T-helper 17 cell (primary cell): ENCODE measurements at regions not wholly inside any gene's neighbourhood (a gene's known extent, or its start where the extent isn't known, plus 50 kb on each side); places are given as distances from the start of the nearest gene placed in this dataset.

Source experiments
- ATAC-seq: fragments of 150-1000 bp; cut with Tn5 transposase; 2 replicates; pipeline ENCODE4 v1.10.0; 2021; ENCODE audit warnings: mild to moderate bottlenecking, moderate library complexity
- DNase-seq, 3 donors: peaks; one replicate each; pipeline versions ENCODE4 v3.0.0 to v3.0.0-alpha.2; 2020 to 2021
- H3K9me3 ChIP-seq: one replicate; pipeline ENCODE4 v1.7.0; 2013; ENCODE audit warnings: low read length, mild to moderate bottlenecking; ENCODE audit not compliant: control insufficient read depth, poor library complexity, severe bottlenecking
- H3K27ac Mint-ChIP-seq: one replicate; pipeline ENCODE4 v1.8.0; 2022; ENCODE audit warnings: mild to moderate bottlenecking, moderate library complexity, mixed read lengths
- H3K27me3 Mint-ChIP-seq: one replicate; pipeline ENCODE4 v1.8.0; 2022; ENCODE audit warnings: mixed read lengths
- H3K36me3 Mint-ChIP-seq: one replicate; pipeline ENCODE4 v1.8.0; 2022; ENCODE audit warnings: low read depth, mixed read lengths
- H3K4me1 Mint-ChIP-seq: one replicate; pipeline ENCODE4 v1.8.0; 2022; ENCODE audit warnings: mild to moderate bottlenecking, mixed read lengths
- H3K4me3 Mint-ChIP-seq: one replicate; pipeline ENCODE4 v1.8.0; 2022; ENCODE audit warnings: mild to moderate bottlenecking, moderate library complexity, mixed read lengths

DNA sequence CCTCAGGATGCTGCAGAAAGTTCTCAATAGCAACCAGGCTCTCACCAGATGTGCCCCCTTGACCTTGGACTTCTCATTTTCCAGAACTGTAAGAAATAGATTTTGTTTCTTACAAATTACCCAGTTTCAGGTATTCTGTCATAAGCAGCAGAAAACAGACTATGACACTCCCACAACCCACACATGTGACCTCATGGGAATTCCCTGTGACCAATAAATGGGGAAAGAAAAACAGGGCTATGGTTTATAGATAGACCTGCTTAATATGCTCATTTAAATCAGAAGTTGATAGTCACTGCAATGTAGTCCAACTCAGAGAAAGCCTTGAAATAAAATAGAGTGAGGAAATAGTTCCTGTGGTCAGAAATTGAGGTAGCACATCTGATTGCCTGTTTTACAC is 380.9 kb upstream of the PTBP2 start:
- Mint-ChIP-seq H3K4me1 (no peaks in the 10 kb centered on the region), H3K36me3 (no peaks in the 10 kb centered on the region), H3K27ac (no peak overlapping the region), H3K4me3 (no peak overlapping the region), H3K27me3 (no peaks in the 10 kb centered on the region)
- ATAC-seq (no peak), DNase-seq (no peak)
- no peaks in the 10 kb centered on the region for H3K9me3 ChIP-seq

DNA sequence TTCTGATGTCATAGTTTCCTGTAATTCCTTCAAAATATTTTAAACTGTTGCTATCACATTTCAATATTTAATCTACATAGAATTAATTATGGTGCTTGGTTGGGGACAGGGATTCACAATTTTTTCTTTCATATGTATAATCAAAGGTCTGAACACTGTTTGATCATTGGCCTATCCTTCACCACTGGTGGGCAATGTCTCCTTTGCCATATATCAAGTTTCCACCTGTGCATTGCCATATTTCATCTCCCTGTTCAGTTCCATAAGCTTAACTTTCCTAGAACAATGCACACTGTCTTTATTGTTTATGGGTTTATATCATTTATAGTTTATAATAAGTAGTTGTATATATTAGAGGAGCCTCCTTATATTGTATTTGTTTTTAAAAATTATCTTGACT is 374.9 kb upstream of the PTBP2 start:
- Mint-ChIP-seq H3K27ac (no peak overlapping the region), H3K4me3 (no peak overlapping the region), H3K27me3 (no peaks in the 10 kb centered on the region), H3K4me1 (no peaks in the 10 kb centered on the region), H3K36me3 (no peaks in the 10 kb centered on the region)
- no peaks in the 10 kb centered on the region for H3K9me3 ChIP-seq
- DNase-seq (no peak), ATAC-seq (no peak)

DNA sequence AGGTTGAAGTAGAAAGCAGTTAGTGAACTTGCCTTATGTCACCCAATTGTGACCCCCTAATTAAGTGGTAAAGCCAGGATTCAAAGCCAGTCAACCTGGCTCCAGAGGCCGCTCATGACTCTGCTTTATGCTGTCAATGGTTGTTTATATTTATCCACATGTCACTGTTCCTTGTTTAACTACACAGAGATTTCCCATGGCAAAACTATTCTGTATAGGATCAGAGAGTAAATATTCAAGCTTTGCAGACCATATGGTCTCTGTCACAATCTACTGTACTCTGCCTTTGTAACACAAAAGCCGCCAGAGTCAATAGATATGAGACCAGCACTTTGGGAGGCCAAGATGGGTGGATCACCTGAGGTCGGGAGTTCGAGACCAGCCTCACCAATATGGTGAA is 371.7 kb upstream of the PTBP2 start:
- H3K4me3 Mint-ChIP-seq, result no peak overlapping the region
- no peaks in the 10 kb centered on the region for H3K36me3 Mint-ChIP-seq
- no peaks in the 10 kb centered on the region for H3K9me3 ChIP-seq
- no peak for DNase-seq
- no peak for ATAC-seq
- H3K27me3 Mint-ChIP-seq, result no peaks in the 10 kb centered on the region
- no peak overlapping the region for H3K27ac Mint-ChIP-seq
- no peaks in the 10 kb centered on the region for H3K4me1 Mint-ChIP-seq

DNA sequence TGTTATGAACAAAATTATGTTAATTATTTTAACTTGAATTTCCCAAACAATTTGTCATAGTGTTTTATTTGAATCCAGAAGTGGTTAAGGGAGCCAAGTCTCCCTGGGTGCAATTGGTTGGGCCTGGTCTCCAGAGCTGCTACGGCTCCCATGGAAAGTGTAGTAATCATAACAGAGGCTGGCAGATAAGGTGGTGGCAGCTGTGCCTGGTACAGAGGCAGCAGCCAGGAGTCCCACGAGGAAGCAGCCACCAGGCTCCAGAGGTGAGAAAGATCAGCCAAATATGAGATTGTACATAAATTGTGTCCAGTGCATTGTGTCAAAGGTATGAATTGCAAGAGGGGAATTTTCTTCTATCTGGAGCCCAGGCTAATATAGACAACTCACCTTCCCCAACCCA is 368.9 kb upstream of the PTBP2 start:
- no peaks in the 10 kb centered on the region for H3K36me3 Mint-ChIP-seq
- H3K4me3 Mint-ChIP-seq, result no peak overlapping the region
- no peak for ATAC-seq
- no peaks in the 10 kb centered on the region for H3K9me3 ChIP-seq
- H3K27me3 Mint-ChIP-seq, result no peaks in the 10 kb centered on the region
- no peaks in the 10 kb centered on the region for H3K4me1 Mint-ChIP-seq
- no peak overlapping the region for H3K27ac Mint-ChIP-seq
- no peak for DNase-seq

DNA sequence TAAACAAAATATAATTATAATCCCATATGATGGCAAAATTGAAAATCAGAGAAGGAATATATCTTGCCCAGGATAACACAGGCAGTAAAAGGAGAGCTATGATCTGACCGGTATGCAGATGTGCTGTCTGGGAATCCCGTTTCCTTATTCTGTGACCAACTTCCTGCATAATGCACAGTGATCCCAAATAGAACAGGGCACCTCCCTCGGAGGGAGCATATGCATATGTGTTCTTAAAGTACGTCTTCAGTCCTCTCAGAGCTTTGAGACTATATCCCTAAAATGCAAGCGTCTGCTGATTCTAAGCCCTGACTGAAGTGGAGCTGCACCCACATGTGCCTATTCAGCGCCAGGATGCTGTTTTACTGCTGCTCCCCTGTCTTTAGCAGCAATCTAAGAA is 366.1 kb upstream of the PTBP2 start:
- H3K27ac Mint-ChIP-seq, result no peak overlapping the region
- no peaks in the 10 kb centered on the region for H3K9me3 ChIP-seq
- no peaks in the 10 kb centered on the region for H3K36me3 Mint-ChIP-seq
- H3K4me3 Mint-ChIP-seq, result no peak overlapping the region
- no peaks in the 10 kb centered on the region for H3K27me3 Mint-ChIP-seq
- ATAC-seq, result no peak
- DNase-seq, result no peak
- no peaks in the 10 kb centered on the region for H3K4me1 Mint-ChIP-seq

DNA sequence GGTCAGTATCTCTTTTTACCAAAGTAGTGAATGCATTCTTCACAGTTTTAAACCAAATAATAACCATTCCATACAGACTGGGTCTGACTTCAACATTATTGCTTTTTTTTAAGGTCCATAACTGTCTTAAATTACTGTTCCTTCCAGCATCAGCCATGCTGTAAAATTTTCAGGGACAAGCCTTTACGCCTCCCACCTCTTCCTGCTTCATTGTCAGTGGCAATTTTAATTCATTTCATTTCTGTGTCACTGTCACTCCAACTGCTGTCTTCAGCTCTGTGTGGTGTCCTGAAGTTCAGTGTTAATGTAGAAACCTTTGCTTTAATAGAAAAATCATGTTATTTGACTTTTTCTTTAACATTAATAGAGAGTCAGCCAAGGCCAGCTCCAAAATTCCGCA is 365.6 kb upstream of the PTBP2 start:
- H3K27me3 Mint-ChIP-seq, result no peaks in the 10 kb centered on the region
- no peak overlapping the region for H3K27ac Mint-ChIP-seq
- DNase-seq (no peak), ATAC-seq (no peak)
- H3K36me3 Mint-ChIP-seq, result no peaks in the 10 kb centered on the region
- no peak overlapping the region for H3K4me3 Mint-ChIP-seq
- H3K9me3 ChIP-seq, result no peaks in the 10 kb centered on the region
- no peaks in the 10 kb centered on the region for H3K4me1 Mint-ChIP-seq

DNA sequence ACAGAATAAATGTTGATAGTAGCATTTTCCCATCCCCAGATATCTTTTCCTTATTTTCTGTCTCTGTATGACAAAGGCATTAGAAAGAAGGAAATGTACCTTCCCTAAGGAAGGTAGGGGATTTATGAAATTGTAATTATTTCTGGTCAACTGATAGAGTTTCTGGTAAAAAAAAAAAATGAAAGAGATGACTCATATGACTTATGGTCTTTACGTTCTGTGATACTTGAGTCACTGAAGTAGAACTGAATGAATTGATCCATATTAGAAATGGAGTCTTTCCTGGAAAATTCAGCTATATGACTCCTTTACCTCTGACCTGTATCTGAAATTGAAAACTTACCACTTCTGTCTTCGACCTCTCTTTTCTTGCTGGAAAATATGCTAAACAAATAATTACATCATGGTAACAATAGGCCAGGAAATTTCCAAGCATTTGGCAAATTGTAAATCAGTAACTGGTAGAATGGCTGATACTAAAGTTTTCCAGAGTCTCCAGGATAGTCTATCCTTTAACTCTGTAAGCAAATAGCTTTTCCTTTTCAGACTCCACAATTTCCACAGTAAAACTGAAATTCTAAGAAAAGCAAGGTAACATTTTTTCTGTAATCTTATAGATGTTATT is 364.3 kb upstream of the PTBP2 start:
- no peaks in the 10 kb centered on the region for H3K36me3 Mint-ChIP-seq
- no peaks in the 10 kb centered on the region for H3K4me1 Mint-ChIP-seq
- H3K27me3 Mint-ChIP-seq, result no peaks in the 10 kb centered on the region
- ATAC-seq (no peak), DNase-seq (no peak)
- no peak overlapping the region for H3K27ac Mint-ChIP-seq
- H3K9me3 ChIP-seq, result no peaks in the 10 kb centered on the region
- H3K4me3 Mint-ChIP-seq, result no peak overlapping the region

DNA sequence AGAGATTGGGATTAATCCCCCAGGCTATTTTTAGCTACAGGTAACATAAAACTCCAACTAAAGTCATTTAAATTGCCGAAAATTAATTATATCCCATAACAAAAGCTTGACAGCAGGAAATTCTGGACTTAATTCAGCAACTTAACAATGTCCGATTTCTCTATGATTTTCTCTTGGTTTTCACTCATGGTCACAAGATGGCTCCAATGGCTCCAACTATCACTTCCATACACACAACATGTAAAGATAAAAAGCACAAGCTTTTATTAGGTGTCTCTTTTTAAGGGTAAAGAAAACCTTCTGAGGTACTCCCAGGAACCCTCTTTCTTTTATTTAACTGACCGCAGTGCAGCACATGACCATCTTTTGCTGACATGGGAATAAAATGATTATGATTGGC is 363.5 kb upstream of the PTBP2 start:
- H3K4me1 Mint-ChIP-seq, result no peaks in the 10 kb centered on the region

DNA sequence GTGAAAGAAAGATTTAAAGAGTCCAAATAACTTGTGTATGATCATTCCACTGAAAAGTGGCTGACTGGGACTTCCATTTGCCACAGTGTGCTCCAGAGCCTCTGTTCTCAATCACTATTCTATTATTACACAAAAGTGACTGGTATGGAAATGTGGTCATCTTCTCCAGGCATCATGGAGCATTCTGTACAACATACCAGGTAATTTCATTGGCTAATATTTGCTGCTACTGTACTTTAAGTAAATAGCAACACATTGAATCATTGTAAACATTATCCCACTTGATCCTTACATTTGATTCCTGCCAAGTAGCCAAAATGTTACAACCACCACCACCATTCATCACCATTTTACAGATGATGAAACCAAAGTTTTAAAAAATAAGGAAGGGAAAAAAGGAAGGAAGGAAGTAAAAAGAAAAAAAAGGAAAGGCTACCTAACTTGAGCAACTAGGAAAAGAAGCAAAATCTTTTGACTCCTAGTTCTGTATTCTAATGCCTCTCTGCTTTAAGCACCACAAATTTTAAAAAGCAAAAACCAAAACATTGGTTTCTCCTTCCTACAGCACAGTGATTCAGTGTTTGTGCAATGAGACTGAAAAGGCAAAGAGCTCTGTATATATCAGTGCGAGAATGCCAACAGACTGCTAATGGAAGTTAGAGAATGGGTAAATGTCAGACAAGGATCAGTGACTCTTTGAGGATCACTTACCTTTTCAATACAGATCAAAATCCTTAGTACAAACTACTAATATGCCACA is 361.4 kb upstream of the PTBP2 start:
- no peaks in the 10 kb centered on the region for H3K9me3 ChIP-seq
- Mint-ChIP-seq H3K4me3 (no peak overlapping the region), H3K27ac (no peak overlapping the region), H3K4me1 (no peaks in the 10 kb centered on the region), H3K36me3 (no peaks in the 10 kb centered on the region), H3K27me3 (no peaks in the 10 kb centered on the region)
- no peak for DNase-seq
- ATAC-seq, result no peak

More for the DNA sequence above, 363.5 kb upstream of the PTBP2 start:
- H3K36me3 Mint-ChIP-seq, result no peaks in the 10 kb centered on the region
- H3K27ac Mint-ChIP-seq, result no peak overlapping the region
- ATAC-seq, result no peak
- H3K9me3 ChIP-seq, result no peaks in the 10 kb centered on the region
- H3K27me3 Mint-ChIP-seq, result no peaks in the 10 kb centered on the region
- no peak overlapping the region for H3K4me3 Mint-ChIP-seq
- DNase-seq, result no peak

DNA sequence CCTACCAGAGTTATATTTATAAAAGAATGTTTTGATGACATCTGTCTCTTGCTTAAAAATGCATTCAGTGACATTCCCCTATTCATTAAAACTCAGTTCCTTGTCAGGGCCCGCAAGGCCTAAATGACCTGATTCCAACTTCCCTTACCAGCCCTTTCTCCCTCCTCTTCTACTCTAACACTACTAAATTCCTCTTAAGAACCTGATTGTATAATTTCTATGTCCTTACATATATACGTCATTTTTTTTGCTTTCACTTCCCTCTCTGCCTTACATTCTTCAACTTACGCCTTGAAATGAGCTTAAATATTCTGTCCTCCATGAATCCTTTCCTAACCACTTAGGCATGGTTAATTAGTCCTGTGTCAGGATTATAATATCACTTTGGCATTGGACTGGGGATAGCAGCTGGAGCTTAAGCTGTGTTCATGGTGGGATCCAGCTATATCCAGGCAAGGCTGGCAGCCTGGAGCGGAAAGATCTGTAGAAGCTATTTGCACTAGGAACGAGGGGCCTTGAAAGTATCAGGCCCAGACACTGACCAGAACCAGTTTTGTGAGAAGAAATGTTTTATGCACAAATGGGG is 360.2 kb upstream of the PTBP2 start:
- no peaks in the 10 kb centered on the region for H3K9me3 ChIP-seq
- H3K4me1 Mint-ChIP-seq, result no peaks in the 10 kb centered on the region
- no peak overlapping the region for H3K27ac Mint-ChIP-seq
- DNase-seq (no peak), ATAC-seq (no peak)
- no peaks in the 10 kb centered on the region for H3K36me3 Mint-ChIP-seq
- no peaks in the 10 kb centered on the region for H3K27me3 Mint-ChIP-seq
- H3K4me3 Mint-ChIP-seq, result no peak overlapping the region

DNA sequence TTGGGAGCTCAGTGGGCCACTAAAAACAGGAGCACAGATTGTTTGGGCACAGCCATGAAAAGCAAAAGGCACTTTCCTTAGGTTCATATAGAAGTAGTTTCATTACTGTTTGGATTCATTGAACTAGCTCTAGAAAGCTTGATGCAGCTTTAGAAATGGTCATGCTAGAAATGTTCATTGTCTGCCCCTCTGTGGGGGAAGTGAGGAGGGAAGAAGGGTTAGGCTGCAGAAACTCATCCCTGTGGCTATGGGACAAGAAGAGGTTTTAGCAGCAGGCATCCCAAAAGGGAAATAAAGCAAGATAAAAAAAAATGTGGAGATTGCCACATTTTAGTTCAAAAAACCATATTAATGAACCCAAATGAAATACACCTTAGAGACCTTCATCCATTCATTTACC is 359.6 kb upstream of the PTBP2 start:
- no peaks in the 10 kb centered on the region for H3K36me3 Mint-ChIP-seq
- H3K27me3 Mint-ChIP-seq, result no peaks in the 10 kb centered on the region
- ATAC-seq, result no peak
- no peak for DNase-seq
- H3K4me3 Mint-ChIP-seq, result no peak overlapping the region
- no peaks in the 10 kb centered on the region for H3K9me3 ChIP-seq
- H3K27ac Mint-ChIP-seq, result no peak overlapping the region
- no peaks in the 10 kb centered on the region for H3K4me1 Mint-ChIP-seq

DNA sequence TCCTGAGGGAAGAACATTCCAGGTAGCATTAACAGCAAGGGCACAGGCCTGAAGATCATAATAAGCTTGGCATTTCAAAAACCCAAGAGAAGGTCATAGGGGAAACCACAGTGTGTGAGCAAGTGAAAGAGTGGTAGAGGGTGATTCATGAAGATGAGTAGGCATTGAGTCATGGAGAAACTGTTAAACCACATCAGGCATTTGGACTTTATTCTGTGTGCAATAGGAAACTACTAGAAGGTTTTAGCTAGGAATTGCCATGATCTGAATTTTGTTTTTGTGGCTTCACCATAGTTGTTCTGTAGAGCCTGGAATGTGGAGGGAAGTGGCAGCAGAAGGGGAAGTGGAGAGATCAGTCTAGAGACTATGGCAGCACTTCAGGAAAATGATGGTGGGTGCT is 359.0 kb upstream of the PTBP2 start:
- H3K27ac Mint-ChIP-seq, result no peak overlapping the region
- no peaks in the 10 kb centered on the region for H3K4me1 Mint-ChIP-seq
- no peak for ATAC-seq
- H3K36me3 Mint-ChIP-seq, result no peaks in the 10 kb centered on the region
- no peak for DNase-seq
- H3K9me3 ChIP-seq, result no peaks in the 10 kb centered on the region
- no peaks in the 10 kb centered on the region for H3K27me3 Mint-ChIP-seq
- H3K4me3 Mint-ChIP-seq, result no peak overlapping the region

DNA sequence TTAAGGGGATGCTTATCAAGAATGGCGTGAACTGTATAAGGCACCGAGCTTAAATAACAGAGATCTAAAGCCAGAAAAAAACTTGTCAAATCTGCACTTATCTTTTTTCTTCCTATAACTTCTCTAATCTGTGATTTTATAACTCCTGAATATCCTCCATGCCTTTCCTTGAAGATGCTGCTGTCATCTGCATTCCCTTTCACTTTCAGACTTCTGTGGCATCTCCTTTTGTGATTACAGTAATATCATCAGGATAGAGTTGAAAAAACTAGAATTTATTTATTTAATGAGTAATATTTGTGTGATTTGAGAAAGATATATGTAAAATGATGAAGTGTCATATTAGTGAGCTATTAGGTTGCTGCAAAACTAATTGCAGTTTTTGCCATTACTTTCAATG is 357.8 kb upstream of the PTBP2 start:
- H3K27ac Mint-ChIP-seq, result no peak overlapping the region
- no peaks in the 10 kb centered on the region for H3K36me3 Mint-ChIP-seq
- H3K4me1 Mint-ChIP-seq, result no peaks in the 10 kb centered on the region
- no peaks in the 10 kb centered on the region for H3K9me3 ChIP-seq
- no peak for ATAC-seq
- H3K4me3 Mint-ChIP-seq, result no peak overlapping the region
- DNase-seq, result no peak
- no peaks in the 10 kb centered on the region for H3K27me3 Mint-ChIP-seq

DNA sequence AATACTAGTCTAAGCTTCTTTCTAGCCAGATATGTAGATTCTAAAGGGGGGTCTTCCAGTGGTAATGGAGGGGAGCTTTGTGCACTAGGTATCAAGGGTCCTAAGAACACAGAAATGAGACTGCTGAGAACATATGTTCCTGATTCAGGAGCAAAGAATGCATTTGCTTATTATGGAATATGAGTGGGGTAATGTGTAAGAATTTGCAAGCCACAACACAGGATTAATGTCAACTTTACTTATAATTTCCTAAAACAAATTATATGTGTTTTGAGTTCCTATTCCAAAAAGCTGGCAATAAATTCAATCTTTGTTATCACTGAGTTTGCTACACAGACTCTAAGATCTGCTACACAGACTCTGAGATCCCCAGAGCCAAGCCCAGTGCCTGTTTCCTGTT is 357.0 kb upstream of the PTBP2 start:
- ATAC-seq (no peak), DNase-seq (no peak)
- Mint-ChIP-seq H3K27me3 (no peaks in the 10 kb centered on the region), H3K4me3 (no peak overlapping the region), H3K27ac (no peak overlapping the region), H3K36me3 (no peaks in the 10 kb centered on the region), H3K4me1 (no peaks in the 10 kb centered on the region)
- no peaks in the 10 kb centered on the region for H3K9me3 ChIP-seq
